Epithelial cell of prostate (primary cell): ENCODE measurements at regions not wholly inside any gene's neighbourhood (a gene's known extent, or its start where the extent isn't known, plus 50 kb on each side); places are given as distances from the start of the nearest gene placed in this dataset.
"Not testable (repeated sequence)": the region's sequence is repeated elsewhere in the genome, so short reads cannot be mapped to it uniquely, and the experiment has no call there.

Source experiments
- DNase-seq: peaks from one replicate; pipeline ENCODE4 v3.0.0-alpha.2; 2011; ENCODE audit warnings: low read depth, low spot score
- H3K27ac ChIP-seq: fragments of 450-650 bp; 2 replicates; pipeline ENCODE4 v1.5.1; 2017; ENCODE audit warnings: mild to moderate bottlenecking

DNA sequence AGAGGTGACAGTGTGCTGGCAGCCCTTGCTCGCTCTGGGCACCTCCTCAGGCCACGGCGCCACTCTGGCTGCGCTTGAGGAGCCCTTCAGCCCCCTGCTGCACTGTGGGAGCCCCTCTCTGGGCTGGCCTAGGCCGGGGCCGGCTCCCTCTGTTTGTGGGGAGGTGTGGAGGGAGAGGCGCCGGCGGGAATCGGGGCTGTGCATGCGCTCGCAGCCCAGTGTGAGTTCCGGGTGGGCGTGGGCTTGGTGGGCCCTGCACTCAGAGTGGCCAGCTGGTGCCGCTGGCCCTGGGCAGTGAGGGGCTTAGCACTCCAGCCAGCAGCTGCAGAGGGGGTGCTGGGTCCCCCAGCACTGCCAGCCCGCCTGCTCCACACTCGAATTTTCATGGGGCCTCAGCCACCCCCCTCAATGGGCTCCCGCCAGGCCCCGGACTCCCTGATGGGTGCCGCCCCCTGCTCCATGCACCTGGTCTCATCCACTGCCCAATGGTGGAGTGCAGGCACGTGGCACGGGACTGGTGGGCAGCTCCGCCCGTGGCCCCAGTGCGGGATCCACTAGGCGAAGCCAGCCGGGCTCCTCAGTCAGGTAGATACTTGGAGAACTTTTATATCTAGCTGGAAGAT lies 96.7 kb upstream of the BET1 start:
- H3K27ac ChIP-seq: no peak overlapping the region
- no peak for DNase-seq

DNA sequence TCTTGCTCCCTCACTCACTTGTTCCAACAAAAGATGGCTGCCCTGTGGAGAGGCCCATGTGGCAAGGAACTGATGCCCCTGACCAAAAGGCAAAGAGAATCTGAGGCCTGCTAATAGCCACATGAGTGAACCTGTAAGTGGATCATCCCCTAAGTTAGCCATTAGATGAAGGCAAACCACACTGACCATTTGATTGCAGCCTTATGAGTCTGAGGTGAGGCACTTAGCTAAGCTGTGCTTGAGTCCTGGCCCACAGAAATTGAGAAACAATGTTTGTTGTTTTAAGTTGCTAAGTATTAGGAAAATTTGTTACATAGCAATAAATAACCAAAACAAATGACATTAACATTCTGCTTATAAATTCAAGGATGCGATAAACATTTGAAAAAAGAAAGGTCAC lies 100.1 kb upstream of the BET1 start:
- no peak for DNase-seq
- no peak overlapping the region for H3K27ac ChIP-seq

DNA sequence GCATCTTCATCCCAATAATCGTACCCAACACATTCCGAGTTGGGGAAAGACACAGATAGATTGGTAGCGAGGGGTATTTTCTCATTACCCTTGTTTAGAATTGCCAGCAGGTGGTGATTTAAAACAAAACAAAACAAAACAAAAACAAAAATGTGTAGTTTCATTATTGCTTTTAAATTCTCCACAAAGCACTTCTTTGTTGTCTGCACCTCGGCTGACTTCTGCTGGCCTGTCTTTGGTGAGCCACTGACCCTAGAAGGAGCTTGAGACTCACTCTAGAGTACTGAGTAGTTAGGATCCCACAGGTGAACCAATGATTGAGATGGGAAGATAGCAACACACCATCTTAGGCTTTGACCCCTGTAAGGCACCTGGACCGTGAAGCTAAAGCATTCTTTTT lies 105.4 kb upstream of the BET1 start:
- H3K27ac ChIP-seq: no peak overlapping the region
- no peak for DNase-seq

DNA sequence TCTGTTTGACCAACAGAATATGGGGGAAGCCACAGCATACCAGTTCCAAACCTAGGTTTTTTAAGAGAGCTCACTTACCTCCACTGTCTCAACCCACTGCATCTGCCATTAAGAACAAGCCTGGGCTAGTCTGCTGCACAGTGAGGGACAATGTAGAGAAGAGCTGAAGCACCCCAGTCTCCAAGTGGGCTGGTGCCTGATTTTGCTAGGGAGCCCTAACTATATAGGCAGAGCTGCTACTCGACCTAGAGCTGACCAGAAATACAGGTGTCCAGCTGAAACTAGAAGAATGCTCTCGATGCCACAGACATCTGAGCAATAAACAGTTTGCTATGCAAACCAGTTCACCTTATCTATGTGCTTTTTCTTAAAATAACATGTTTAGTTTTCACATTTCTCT lies 106.9 kb upstream of the BET1 start:
- DNase-seq: no peak
- no peak overlapping the region for H3K27ac ChIP-seq

DNA sequence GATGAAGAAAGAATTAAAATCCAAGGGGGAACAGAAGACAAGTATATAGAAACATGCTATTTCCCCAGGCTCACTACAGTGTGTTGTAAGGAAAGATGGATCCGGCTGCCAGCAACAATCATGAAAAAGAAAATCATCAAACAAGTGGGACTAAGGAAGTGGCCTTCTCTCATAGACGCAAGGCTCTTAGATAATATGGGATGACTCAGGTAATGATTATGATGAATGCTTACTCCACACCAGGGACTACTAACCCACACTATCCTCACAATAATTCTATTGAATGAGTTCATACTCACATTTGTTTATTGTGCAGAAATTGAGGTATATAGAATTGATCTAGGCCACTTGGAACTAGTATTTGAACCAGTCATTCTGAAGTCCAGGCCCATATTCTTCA lies 111.2 kb upstream of the BET1 start:
- DNase-seq: no peak
- H3K27ac ChIP-seq: no peak overlapping the region

DNA sequence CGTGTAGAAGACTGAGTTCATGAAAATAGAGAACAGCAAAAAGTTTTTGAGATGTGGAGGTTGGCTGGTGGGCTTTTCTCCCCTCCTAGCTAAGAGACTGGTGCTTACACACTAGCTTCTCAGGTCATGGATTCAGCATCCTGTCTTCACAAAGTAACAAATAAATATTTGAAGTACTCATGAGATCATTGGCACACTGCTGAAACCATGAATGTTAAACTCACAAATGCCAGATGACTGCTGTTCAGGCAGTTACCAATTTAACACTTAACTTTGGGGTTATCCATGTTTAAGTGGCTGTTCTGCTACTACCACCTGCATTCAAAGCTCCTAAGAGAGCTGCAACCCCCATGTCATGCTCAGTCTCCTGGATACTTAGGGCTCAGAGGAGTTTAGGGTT lies 119.0 kb upstream of the BET1 start:
- DNase-seq: no peak
- H3K27ac ChIP-seq: no peak overlapping the region

DNA sequence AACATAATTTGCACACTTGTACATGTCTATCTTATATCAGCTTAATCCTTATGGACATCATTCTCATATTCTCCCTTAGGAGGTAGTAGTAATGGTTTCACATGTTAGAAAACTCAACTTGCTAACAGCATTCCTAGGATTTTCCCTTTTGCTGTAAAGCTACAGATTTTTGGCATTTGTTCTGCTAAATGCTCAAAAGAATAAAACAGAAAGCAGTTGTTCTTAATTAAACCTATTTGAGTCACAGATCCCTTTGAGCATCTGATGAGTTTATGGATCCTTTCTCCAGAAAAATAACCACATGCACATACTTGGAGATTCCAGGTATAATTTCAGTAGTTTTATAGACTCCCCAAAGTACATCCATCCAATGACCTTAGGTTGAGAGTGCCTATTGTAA lies 122.9 kb upstream of the BET1 start:
- no peak for DNase-seq
- no peak overlapping the region for H3K27ac ChIP-seq

DNA sequence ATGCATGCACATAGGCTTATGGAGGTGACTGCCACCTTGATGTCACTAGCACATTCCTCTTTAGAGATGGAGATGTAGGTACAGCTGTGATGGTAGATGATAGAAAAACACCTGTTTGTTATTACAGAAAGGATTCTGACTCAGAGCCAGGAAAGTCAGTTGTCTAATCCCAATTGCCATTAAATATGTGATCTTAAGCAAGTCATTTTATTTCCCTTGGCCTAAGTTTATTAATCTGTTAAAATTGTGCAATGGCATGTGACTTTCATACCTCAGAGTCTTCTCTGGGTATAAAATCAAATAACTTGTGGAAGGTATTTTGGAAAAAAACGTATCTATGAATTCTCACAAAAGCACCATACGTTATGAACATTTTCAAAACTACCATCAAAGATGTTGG lies 123.9 kb upstream of the BET1 start:
- no peak for DNase-seq
- no peak overlapping the region for H3K27ac ChIP-seq

DNA sequence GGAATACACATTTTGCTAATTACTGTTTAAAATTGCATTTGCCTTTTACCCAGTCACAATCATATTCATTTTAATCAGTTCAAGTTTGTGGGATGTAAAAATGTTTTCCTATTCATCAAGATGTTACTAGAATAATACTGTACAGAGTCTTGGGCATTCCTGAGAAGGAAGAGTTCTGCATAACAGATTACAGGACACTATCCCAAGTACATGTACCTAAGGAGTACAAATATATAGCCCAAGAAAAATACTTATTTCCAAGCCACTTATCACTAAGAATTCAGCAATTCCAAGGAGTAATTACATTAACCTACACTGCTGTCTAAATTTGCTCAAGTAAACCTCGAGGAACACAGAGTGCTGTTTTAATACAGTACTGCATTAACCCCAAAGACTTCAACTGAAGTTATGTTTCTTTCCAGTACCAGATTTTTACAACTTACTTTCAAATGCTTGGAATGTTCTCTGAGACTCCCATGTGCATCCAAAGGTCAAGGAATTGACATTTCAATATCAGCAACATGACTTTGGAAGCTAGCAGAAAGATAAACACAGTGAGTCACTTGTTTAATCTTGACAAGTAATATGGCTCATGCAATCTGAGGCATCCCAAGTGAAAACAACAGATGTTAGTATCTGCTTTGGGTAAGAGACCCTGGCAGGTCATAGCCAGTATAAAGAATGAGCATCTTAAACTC lies 125.4 kb upstream of the BET1 start:
- no peak for DNase-seq
- H3K27ac ChIP-seq: no peak overlapping the region

DNA sequence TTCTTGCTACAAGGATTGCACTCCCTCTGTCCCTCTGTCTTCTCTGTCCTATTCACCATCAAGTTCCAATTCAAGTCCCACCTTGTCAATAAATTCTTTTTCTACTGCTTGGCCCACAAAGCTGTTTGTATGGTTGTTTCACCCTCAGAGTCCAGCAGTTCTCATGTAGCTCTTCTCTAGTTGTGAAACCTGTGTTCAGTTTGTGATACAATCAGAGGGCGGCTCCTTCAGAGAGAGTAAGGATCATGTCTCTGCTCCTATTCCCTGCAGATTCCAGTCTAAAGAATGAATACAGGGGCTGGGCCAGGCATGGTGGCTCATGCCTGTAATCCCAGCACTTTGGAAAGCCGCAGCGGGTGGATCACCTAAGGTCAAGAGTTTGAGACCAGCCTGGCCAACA lies 126.6 kb upstream of the BET1 start:
- no peak for DNase-seq
- H3K27ac ChIP-seq: no peak overlapping the region

DNA sequence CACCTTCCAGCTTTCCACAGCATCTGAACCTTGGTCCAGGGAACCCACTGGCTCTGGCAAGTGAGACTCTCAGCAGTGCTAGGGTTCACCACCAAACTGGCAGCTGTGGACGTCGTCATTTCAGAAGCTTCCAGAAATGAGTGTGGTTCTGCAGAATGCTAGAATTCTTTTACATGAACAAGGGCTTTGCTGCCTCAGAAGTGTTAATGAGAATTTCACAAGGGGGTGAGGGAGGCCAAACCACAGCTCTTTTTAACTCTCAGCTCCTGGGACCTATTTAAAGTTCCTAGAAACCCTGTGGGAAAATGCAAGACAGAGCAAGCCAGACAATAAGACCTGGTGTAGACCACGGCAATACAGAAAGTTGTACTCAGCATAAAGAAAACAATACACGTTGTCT lies 129.3 kb upstream of the BET1 start:
- H3K27ac ChIP-seq: no peak overlapping the region
- DNase-seq: no peak

DNA sequence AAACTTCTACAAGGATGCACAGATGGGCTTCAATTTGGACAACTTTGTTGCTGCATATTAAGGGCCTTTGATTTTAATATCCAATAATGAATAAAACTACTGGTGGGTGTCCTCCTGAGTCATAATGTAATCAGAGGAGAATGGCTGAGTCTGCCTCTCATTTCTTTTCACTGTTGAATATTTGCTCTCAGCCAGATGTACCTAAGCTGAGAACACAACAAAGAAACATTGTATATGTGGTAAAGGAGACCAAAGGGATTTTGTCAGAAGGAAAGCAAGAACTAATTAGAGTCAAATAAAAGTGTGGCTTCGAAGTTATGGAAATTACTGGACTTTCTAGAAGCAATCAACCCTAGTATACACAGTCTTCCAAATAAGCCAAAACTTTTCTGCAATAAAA lies 131.0 kb upstream of the BET1 start:
- no peak for DNase-seq
- no peak overlapping the region for H3K27ac ChIP-seq

DNA sequence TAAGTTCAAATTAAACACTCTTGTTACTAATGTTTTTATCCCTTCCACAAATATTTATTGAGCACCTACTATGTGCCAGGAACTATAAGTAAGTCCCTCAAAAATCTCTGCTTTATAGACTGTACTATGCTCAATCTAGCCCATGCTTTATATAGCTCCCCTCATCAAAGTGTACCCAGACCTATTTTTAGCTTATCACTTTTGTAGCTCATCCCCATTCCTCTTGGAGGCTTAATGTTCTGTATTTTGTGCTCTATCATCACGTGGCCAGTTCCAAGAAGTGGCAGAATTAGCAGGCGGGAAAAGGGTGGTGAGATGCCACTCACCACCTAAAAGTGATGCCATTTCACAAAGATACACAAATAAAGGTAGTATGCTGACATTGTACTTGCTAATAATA lies 138.1 kb upstream of the BET1 start:
- H3K27ac ChIP-seq: no peak overlapping the region

DNA sequence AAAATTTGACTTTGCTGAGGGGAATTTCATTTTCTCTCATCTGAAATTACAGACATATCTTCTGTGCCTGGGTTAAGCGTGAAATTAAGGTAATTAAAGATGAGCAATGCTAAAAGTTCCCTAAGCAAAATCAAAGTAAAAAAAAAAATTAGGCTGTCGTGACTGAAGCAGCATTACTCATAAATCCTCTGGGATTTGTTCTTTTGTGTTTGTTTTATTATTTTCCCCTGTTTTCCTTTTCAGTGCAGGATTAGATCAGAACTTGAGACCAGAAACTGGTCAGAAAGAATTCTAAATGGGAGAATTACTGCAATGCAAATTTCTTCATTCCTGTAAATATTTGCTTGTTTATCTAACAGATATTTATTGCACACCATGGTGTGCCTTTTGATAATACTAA lies 141.4 kb upstream of the BET1 start:
- no peak overlapping the region for H3K27ac ChIP-seq
- DNase-seq: no peak

More for the DNA sequence above, 138.1 kb upstream of the BET1 start:
- no peak for DNase-seq

DNA sequence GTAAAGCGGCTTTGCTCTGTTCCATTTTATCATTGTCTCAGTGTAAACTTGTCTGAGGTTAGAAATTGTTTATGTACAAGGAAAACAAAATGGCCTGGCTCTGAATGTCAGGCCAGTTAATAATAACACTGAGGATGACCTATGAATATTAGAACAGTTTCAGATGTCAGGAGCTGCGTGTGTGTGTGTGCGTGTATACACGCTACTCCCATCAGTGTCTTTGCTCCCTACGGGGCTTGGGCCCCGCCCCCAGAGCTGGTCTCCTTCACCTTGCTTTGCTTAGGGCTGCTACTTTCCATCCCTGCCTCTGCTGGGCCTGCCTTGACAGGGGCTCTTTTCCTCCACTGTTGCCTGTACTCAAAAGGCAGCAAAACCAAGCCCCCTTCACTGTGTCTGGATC lies 142.3 kb upstream of the BET1 start:
- no peak overlapping the region for H3K27ac ChIP-seq
- DNase-seq: no peak

DNA sequence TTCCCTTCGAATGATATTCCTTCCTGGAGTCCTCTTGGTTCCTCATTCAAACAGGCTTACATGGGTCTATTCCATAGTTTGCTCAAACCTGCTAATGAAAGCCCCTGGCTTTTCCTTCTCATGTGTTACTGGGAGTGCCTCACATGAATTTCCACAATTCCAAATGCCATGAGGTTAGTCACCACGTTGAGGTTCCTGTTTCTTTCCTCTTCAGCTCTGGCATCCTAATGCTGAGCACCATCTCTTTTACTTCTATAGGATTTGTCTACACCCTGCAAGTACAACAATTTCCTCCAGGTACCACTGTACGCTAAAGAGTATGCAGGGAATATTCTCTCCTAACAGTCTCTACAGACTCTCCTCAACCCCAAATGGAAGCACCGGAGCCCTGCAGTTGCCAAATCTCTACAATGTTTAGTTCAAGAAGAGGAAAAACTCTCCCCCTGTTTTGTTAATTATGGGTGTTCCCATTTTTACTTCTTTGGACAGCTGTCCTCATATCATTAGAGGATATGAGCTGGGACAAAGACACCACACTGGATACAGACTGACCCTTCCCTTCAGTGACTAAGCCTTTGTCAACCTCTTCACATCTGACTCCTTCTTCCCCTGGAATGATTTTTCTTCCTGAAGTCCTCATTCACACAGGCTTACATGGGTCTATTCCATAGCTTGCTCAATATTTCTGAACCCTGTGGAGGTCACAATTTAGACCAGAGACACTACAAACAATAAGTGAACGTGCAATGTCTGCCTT lies 145.8 kb upstream of the BET1 start:
- H3K27ac ChIP-seq: no peak overlapping the region
- no peak for DNase-seq

DNA sequence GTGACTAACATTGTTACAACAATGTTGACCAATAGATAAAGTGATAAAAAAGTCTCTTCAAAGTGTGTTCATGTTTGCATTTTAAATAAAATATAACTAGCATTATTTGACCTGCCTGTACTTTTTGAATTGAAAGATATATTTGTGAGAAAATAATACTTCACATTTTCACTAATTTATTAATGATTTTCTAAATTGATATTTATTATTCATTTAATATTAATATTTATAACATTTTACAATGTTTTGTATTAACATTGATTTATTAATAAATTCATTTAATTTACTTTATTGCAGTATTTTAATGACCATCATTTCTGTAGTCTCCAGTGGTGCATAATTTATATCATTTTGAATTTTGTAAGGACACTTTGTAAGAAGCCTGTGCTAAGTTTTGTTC lies 150.0 kb upstream of the BET1 start:
- no peak overlapping the region for H3K27ac ChIP-seq
- DNase-seq: no peak

DNA sequence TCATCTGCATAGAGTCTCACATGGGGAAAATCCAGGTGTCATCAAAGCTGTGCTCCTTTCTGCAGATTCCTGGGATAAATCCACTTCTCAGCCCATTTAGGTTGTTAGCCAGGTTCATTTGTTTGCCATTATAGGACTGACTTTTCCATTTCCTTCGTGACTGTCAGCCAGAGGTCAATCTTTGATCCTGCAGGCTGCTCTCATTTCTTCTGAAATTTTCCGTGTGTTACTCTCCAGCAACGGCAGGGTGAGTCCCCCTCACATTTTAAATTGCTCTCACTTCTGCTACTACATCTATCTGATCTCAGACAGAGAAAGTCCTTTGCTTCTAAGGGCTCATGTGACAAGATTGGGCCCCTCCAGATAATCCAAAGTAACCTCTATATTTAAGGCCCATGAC lies 150.7 kb upstream of the BET1 start:
- no peak overlapping the region for H3K27ac ChIP-seq
- no peak for DNase-seq

DNA sequence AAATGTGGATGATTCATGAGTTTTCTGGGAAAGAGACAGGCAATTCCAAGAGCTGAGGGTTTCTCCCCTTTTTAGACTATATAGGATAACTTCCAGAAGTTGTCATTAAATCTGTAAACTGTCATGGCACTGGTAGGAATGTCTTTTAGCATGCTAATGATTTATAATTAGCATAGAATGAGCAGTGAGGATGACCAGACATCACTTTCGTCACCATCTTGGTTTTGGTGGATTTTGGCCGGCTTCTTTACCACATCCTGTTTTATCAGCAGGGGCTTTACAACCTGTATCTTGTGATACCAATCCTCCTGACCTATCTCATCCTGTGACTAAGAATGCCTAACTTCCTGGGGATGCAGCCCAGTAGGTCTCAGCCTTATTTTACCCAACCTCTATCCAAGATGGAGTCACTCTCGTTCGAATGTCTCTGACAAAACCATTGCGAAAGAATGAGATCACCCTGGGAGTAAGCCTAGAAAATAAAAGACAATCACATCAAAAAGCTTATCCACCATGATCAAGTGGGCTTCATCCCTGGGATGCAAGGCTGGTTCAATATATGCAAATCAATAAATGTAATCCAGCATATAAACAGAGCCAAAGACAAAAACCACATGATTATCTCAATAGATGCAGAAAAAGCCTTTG lies 153.6 kb upstream of the BET1 start:
- H3K27ac ChIP-seq, DNase-seq: not testable (repeated sequence)

DNA sequence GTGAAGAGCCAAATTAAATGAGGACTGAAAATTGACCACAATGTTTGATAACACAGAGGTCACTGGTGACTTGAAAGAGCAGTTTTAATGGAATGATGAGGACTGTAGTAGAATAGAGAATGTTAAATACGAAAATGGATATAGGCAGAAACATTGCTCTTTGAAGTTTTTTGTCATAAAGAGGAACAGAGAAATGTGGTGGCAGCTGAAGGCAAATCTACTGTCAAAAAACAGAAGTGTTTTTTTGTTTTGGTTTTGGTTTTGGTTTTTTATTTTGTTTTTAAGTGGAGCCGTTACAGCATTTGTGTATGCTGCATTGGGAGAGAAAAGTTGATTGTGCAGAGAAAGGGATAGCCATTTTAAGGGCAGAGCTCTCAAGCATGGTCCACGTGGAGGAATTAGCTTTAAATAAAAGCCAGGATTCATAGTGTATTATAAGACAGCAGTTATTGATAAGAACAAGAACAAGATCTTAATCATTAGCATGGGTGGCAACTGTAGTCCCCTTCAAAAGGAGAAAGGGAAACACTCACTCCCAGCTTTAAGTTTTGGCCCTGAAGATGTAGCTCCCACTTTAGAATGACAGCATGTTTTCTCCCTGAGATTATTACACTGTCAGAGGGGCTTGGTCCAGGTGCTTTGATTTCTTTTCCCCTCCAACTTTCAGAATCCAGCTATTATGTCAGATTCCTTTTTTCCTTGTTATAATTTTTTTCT lies 156.7 kb upstream of the BET1 start:
- DNase-seq: no peak
- no peak overlapping the region for H3K27ac ChIP-seq

DNA sequence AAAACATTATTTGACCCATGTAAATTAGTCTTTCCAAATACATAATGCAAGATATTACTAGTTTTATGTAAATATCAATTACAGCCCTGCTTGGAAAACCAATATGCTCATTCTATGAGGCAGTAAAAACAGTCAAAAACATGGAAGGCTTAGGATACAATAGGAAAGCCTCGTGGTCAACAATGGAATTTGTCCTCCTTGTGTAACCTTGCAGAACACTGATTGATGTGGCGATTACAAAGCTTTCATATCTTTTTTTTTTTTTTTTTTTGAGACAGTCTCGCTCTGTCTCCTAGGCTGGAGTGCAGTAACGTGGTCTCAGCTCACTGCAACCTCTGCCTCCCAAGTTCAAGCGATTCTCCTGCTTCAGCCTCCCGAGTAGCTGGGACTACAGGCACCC lies 157.3 kb upstream of the BET1 start:
- no peak overlapping the region for H3K27ac ChIP-seq
- DNase-seq: no peak
